Epidermal melanocyte (primary cell): ENCODE measurements at regions not wholly inside any gene's neighbourhood (a gene's known extent, or its start where the extent isn't known, plus 50 kb on each side); places are given as distances from the start of the nearest gene placed in this dataset.
A peak's percentile ranks its signal among the peaks of the same experiment; 100 is the strongest.
"Not testable (repeated sequence)": the region's sequence is repeated elsewhere in the genome, so short reads cannot be mapped to it uniquely, and the experiment has no call there.

ENCODE experiments used
- DNase-seq: peaks from one replicate; pipeline ENCODE4 v3.0.0; 2011; ENCODE audit warnings: low spot score; ENCODE audit not compliant: insufficient read length

DNA sequence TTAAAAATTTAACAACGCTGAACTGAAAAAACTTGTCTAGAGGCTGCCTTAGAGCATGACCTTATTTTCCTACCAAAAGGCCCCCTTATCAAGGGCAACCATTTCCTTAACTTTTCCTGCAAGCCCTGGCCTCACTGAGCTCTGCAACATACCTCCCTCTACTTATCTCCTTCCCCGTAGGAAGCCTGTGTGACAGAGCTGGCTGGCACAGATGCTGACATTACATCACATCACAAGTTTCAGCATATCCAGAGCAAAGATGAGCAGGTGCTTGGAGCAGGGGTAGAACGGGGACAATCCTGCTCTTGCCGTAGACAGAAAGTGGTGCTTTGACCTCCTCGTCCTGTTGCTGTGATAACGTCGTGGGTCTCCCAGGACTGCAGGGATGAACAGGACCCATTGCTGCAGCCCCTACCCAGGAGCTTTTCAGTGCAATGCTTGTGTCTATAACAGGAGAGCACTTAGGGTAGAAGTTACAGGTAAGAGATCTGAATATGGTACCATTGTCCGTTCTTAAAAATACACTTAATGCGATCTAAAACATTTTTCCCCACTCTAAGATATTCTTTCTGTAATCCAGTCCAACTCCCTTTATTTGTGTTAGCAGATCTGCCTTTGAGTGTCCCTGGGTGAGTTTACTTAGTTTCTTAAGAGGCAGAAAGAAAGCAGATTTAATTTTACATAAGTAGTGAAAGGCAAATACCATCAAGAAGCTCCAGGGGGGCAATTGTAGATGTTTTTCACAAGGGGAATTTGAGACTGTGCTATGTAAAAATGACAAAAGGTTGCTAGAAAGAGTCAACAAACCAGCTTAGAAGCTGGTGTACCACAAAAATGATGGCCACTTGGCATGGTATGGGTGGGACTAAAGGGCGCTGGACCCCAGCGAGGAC, 101.9 kb upstream of the EFNA5 start:
- no peak for DNase-seq

DNA sequence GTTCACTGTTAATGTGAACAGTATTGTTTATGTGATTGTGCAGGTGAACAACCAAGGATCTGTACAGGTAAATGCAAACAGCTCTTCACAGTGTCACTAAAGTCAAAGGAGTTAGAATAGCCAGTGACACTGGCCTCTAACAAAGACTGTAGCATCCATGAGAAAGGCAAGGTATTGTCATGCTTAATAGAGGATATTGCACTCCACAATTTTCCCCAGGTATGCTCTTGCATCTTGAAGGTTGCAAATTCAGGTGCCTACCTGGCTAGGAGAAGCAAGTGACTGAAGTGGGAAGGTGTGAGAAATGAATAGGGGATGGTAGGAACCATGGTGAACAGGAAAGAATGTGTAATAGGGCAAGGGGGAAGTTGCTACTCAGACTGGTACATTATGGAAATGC, 101.2 kb upstream of the EFNA5 start:
- no peak for DNase-seq

DNA sequence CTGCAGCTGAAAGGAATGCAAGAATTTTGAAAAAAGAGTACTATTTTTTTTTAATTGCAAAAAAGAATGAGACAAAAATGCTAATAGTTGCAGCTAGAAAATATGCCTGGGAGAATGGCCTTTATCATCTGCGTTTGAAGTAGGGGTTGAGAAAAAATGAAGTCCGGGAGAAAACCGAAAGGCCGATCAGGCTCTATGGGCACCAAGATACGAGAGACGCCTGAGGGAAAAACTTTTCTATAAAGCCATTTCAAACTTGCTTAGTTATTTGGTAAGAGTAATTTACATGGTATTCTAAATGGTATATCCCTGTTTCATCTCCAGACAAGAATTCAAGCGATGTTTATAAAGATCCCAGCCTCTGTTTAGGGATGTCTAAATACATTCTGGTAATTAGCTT, 99.3 kb upstream of the EFNA5 start:
- no peak for DNase-seq

DNA sequence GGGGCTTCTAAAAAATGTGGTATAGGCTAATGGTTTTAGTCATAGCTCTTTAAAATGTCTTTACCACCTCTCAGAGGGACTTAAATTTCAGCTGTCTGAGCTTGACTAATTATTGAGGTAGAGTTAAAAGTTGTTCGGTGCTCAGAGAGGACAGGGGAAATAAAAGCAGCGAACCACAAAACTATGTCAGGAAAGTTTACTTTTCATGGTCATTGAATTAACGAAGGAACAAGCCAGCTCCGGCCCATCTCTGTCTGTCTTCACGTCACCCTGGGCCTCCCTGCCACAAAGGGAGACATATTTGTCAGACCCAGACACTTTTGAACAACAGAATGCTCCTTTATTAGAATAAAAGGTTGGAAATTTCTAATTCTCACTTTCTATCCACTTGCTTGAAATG, 98.8 kb upstream of the EFNA5 start:
- no peak for DNase-seq

DNA sequence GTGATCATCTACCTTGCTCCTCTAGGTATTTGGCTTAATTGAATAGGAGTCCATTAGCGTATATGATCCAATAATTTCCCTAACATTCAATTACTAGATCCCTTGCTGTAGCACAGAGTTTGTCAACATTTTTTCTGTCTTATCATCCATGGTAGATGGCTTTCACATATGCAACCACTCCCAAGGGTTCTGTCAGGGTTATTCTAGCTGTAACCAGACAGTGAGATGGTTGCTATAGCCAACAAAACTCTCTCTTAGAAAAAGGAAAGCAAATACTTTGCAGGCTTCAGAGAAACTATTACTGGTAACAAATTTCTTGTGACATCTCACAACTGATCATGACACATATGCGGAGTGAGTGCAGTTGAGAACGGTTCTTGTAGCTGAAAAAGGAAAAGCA, 96.2 kb upstream of the EFNA5 start:
- DNase-seq, result no peak

DNA sequence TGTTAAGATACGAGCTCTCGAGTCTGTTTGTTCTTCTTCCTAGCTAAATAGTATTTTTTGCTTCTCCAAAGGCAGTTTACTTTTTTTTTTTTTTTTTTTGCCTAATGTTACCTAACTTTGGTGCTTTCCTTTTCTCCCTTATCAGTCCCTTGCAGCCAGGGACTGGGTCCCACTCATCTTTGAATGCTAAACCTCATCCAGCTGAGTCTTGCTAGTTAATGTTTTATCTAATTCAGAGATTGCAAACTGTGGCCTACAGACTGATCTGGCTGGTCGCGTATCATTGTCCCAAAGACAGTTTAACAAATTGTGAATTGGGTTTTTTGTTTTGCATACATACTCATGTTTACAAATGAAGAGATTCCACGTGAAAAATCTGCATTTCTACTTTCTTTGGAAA, 95.7 kb upstream of the EFNA5 start:
- no peak for DNase-seq

DNA sequence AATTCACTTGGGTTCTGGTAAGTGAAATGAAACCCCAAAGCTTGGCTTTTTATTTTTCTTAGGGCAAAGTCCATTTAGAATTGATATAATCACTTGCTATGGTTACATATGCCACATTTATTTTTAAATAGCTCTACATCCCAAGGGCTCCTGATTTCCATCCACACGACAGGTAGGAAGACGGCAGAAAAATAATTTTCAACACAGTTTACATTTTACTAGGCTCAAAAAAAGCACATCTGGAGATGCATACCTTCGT, 95.0 kb upstream of the EFNA5 start:
- DNase-seq, result no peak

DNA sequence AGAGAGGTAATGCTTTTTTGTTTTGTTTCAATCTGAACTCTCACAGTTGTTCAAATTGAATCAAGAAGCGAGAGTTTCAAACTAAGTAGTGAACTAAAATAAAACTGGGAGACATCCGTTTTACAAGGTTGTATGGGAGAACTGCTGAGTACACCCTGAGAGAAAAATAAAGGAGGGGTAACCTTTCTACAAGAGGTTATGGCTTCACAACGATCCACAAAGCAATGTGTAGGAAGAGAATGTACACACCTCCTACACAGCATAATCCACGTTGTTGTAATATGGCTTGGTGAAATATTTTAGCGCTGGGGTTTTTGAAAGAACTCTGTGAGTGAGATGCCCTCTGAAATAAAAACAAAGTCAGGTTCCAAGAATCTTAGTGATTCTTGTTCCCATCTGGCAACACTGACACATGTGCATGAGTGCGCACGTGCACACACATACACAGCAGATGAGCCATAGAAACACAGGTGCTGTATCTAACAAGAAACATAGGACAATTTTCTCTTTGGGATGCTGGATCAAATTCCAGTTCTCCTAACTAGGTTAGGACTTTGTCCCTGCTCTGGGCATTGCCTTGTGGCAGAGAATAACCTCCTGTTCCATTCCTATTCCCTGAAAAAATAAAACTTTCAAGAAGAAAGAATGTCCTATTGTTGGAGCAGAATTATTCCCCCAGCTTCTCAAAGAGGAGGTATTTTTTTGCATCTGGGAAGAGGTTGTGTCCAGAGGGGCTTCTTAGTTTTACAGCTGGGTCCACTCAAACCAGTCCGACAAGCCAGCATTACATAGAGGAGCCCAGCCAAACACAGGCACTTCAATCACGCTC, 94.5 kb upstream of the EFNA5 start:
- no peak for DNase-seq

DNA sequence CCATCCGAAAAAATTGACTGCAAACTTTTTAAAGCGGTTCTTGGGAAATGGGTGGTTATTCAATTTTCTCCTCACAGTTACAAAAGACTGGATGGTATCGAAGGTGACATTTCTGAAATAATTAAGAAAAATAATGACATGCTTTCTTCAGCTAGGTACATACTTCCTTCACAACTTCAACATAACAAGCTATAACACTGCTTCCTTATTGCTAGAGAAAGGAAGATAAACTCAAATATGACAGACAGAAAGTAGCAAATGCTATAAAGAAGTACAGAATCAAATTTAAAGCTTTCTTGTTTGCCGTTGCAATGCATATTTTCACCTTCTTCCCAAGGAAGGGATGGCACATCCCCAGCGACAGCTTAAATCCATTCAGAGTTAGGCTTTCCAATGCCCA, 93.5 kb upstream of the EFNA5 start:
- DNase-seq, result no peak

DNA sequence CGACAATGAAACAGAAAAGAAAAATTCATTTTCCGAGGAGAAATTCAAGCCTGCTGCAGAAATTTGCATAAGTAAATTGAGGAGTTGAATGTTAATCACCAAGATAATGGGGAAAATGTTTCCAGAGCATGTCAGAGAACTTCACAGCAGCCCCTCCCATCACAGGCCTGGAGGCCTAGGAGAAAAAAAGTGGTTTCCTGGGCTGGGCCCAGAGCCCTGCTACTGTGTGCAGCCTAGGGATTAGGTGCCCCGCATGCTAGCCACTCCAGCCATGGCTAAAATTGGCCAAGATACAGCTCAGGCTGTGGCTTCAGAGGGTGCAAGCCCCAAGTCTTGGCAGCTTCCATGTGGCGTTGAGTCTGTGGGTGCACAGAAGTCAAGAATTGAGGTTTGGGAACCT, 82.7 kb upstream of the EFNA5 start:
- no peak for DNase-seq

DNA sequence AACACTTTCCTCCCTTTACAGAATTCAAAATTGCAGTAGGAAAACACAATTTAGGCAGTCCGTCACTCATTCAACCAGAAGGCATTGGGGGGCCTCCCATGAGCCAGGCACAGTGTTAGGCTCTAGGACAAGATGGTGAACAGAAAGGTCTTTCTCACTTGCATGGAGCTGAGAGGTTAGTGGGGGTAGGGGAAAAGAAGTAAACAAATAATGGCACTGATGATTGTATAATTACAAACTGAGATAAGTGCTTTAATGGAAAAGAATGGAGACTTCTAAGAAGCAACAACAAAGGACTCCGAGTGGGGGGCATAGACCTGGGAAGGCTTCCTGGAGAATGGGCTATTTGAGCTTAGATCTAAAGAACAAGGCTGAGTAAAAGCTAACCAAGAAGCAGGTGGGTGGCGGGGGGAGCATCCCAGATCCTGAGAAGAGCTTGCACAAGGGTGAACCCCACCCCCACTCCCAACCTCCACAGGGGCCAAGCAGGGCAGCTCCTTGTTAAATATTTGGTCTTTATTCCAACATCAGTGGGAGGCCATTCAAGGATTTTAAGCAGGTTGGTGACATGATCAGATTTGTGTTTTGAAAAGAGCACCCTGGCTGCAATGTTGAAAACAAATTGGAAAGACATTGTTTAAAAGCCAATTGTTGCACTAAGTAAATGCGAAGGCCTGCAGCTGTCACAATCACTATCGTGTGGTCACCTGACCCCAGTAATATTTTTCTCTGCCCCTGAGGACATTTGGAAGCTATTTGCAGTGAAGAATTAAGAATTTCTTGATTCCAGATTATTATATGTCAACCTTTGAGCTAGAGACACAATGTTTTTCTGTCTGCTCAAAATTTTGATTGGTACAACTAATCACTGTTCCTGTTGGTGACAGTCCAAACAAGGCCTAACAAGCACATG, 73.9 kb upstream of the EFNA5 start:
- no peak for DNase-seq

DNA sequence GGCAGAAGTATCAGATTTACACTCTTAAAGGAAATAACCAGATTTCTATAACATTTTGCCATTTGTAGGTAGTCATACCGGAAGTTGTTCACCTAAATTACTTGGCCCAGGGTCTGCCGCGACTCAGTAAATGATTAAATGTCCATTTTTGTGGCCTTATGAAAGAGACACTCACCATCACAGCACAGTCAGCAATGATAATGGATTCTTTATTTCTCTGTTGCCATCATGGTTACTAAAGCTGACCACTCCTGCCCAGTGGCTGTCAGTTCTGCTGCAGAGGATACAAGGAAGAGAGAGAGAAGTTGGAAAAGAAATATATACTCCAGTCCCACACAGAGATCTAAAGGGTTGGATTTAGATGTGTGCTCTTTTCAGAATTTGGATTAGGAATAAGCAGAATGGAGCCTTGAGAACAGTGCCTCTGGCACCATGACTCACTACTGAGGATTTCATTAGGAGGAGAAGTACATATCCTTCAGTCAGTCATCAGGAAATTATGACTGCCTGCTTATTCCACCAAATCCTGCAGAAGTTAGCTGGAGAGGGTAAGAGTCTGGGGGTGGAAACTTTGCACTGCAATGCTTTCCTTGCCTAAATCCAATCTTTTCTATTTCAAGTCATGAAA, 72.8 kb upstream of the EFNA5 start:
- peak; percentile 54 for DNase-seq

DNA sequence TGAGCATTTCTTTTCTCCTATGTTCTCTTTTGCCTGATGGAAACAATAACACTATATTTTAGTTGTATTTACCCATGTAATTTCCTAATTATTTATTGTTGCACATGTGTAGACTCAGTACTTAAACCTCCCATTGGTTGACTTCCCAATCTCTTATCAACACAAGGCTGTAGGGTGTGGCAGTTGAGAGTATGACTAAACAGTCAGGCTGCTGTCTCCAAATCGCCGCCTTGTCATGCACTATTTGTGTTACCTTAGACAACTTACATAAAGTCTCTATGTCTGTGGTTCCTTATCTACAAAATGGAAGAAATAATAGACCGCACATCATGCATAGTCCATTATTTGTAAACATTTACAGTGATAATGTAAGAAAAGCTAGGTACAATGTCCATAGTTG, 68.9 kb upstream of the EFNA5 start:
- DNase-seq, result no peak

DNA sequence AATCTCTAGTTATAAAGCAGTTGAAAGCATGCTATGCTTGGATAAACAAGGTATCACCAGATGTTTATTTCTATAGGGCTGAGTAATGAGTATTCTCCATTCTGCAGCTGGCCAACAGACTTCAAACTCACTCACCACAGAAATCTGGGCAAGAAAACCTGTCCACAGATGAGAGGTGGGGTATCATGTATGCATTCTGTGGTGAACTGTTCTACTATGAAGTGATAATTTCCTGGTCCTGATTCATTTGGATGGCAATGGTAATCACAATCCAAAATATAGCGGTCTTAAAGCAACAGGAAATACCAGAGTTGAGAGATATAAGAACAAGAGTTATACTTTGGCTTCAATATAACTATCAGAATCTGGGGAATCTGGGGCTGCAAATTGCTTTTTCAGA, 65.9 kb upstream of the EFNA5 start:
- no peak for DNase-seq

DNA sequence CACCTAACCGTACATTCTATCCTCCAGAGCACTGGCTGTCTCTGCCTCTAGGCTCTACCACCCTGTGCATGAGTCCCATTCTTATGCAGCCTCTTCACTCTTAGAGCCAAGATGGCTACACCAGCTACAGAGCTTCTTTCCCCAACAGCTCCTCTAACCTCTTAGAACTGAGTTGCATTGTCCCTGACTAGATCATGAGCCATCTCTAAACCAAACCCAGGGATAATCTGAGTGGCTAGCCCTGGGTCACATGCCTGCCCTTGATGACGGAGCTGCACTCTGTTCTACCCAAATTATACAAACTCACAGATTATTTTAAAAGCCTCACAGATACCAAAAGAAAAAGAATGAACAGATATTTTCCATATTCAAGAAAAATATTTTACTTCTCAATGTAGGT, 65.4 kb upstream of the EFNA5 start:
- not testable (repeated sequence) for DNase-seq

DNA sequence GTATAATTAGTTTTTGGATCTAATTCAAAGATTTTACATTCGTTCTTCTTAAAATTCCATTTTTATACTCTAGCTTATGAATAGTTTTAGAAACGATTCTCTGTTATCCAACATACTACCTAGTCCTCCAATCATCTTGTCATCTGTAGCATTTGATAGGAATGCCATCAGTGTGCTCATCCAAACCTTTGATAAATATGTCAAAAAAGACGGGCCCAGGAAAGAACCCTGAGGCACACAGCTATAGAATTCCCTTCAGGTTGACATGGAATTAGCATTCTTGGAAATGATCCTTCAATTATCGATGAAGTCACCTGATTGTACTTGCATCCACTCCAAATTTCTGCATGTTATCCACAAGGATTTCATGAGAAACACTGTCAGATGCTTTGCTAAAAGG, 64.8 kb upstream of the EFNA5 start:
- no peak for DNase-seq

DNA sequence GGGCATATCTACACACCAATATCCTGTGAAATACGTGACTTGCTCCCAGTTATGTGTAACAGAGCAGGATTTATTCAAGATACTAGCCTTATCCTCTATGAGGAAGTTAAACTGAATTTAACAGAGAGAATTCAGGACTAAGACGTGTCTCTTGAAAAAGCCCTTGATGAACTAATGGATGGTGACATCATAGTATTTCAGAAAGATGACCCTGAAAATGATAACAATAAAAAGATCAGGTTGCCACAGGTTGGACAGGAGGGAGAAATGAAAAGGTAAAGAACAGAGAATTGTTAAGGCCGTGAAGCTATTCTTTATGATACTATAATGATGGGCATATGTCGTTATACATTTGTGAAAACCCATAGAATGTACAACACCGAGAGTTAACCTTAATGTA, 56.2 kb upstream of the EFNA5 start:
- no peak for DNase-seq

DNA sequence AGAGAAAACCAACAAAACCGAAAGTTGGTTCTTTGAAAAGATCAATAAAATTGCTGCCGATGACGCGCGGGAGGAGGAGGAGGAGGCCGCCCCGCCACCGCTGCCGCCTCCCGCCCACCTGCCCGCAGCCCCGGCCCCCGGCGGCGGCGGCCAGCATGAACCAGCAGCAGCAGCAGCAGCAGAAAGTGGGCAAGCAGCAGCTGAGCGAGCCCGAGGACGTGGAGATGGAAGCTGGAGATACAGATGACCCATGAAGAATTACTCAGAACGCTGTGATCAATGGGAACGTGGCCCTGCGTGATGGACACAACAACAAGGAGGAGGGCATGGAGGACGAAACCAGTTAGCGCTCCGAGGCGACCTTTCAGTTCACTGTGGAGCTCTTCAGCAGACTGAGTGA, 53.9 kb upstream of the EFNA5 start:
- DNase-seq, result no peak

DNA sequence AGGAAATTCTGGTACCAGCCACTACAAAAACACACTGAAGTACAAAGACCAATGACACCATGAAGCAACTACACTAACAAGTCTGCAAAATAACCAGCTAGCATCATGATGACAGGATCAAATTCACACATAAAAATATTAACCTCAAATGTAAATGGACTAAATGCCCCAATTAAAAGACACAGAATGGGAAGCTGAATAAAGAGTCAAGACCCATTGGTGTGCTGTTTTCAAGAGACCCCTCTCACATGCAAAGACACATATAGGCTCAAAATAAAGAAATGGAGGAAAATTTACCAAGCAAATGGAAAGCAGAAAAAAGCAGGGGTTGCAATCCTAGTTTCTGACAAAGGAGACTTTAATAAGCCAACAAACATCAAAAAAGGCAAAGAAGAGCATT, 50.5 kb upstream of the EFNA5 start:
- not testable (repeated sequence) for DNase-seq
